GM21360 (cell line): ENCODE measurements at regions not wholly inside any gene's neighbourhood (a gene's known extent, or its start where the extent isn't known, plus 50 kb on each side); places are given as distances from the start of the nearest gene placed in this dataset.

Experiments
- ATAC-seq: cut with Tn5 transposase; IDR thresholded peaks from one replicate; pipeline ENCODE4 v1.9.1; 2021; ENCODE audit warnings: mild to moderate bottlenecking, moderate library complexity; ENCODE audit not compliant: unreplicated experiment

DNA sequence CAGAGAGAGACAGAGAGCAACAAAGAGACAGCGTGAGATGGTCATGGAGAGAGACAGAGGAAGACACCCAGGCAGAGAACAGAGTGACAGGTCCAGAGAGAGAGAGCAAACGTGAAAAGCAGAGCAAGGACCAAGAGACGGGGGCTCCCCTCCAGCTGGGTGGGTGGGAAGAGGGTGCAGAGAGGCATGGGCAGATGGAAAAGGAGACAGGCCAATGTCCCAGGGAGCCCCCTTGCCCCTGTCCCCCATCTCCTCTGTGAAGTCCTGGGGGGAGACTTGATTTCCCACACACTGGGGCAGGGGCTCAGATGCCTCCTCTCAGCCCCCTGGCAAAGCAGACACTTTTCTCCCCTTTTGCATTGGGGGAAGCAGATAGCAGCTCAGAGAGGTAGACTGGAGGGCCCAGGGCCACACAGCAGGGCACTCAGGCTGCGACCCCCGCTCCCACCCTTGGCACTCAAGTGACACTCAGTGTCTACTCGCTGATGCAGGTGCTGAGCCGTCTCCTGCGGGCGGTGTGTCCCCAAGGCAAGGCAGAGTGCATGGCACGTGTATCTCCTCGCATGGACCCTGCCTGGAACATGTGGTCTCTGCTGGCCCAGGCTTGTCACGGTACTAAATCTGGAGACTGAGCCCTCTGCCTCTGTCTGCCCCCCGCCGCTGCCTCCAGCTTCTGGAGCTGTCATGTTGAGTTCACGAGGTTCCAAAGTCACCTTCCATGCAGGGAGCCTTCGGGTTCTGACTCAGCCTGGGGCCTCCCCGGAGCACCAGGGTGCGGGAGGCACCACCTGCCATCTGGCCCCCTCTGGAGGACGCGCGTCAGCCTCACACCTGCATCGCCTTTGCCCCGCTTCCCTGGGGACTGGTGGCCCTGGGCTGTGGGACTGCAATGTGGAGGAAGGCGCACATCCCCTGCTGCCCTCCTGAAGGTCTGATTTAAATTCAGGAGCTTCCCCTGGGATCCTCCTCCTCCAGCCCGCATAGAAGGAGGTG lies 215.9 kb upstream of the GSE1 start:
- ATAC-seq: peak; percentile 69

- ATAC-seq: no peak
These were observed 215.1 kb upstream of the GSE1 start for GRCh38 chr16:85398050-85398451.

DNA sequence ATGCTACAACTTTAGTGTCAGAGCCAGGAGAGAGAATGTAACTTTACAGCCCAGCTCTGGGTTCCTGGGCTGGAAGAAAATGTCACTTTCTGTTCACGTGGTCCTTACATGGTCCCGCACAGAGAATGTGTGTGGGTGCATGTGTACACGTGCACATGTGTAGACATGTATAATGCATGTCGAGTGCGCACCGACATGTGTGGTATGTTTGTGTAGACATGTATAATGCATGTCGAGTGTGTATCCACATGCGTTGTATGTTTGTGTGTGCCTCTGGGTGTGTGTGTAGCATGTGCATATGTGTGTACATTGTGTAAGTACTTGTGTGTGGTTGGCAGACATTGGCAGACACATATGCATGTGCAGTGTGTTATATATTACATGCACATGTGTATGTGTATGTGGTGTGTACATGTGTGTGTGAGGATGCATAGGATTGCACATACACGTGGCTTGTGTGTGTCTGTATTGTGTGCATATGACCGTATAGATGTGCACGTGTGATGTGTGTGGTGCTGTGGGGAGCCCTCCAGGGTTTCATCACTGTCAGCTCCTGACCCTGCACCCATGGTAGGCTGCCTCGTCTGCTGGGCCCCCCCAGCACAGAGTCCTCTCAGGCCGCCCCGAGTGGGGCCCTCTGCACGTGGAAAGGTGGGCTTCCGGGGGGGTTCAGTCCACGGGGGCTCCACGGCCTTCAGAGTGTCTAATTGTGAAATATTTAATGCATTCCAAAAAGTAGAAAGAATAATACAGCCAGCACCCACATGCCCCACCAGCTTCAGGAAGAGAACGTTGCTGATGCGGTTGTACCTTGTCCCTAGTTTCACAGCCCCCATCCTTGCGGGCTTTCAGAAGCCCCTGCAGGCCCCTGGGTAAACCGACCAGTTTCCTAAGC lies 214.2 kb upstream of the GSE1 start:
- no peak for ATAC-seq

- no peak for ATAC-seq
These were observed 213.4 kb upstream of the GSE1 start for GRCh38 chr16:85399583-85400284.

DNA sequence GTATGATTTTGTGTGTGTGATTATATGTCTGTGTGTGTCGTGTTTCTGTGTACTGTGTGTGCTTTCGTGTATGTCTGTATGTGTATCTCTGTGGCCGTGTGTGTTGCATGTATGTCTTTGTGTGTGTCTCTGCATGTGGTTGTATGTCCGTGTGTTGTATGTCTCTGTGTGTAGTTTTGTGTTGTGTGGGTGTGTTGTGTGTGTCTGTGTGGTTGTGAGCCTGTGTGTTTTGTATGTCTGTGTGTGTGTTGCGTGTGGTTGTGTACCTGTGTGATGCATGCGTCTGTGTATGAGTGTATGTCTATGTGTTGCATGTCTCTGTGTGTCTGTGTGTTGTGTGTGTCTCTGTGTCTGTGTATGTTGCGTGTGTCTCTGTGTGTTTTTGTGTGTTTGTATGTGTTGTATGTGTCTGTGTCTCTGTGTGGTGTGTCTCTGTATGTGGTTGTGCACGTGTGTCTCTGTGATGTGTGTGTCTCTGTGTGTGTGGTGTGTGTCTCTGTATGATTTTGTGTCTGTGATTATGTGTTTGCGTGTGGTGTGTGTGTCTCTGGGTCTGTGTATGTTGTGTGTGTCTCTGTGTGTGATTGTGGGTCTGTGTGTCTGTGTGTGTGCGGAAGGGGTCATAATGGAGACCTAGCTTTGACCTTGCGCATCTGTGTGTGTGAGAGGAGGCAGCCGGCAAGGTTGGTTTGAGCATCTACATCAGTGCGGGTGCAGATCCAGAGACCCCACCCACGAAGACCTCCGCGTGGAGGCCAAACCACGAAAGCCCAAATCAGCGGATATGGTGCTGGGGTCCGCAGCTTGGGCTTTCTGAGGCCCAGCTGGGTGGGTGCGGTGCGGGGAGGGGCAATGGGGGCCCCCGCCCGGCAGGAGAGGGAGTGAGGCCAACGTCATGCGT lies 212.6 kb upstream of the GSE1 start:
- no peak for ATAC-seq

DNA sequence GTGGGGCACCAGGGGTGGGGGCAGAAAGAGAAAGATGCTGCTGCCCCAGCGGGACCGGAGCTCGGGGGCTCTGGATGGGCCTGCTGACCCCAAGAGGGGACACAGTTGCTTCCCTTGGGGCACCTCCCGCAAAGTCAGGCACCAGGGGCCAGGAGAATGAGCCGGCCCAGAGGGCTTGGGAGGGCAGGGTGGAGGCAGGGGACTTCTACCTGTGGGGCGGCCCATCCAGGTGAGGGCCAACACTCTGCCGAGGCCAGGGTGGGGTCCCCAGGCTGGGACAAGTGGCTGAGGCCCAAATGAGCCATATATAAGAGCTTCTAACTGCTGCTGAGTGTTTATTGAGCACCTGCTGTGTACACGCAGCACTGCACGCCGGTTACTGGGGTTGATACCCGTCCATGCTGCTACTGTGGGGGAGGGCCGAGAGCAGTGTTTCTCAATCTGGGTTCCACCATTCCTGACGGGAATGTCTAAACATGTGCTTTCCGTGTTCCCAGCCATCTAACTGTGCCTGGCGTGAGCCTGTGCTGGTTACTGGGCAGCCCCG lies 211.7 kb upstream of the GSE1 start:
- ATAC-seq: no peak

GRCh38 chr16:85401917-85402766 lies 211.0 kb upstream of the GSE1 start:
- no peak for ATAC-seq

- ATAC-seq: no peak
These were observed 210.0 kb upstream of the GSE1 start for GRCh38 chr16:85402910-85403692.

GRCh38 chr16:85403693-85404092 lies 209.4 kb upstream of the GSE1 start:
- no peak for ATAC-seq

GRCh38 chr16:85412911-85413520 lies 200.1 kb upstream of the GSE1 start:
- ATAC-seq: no peak

DNA sequence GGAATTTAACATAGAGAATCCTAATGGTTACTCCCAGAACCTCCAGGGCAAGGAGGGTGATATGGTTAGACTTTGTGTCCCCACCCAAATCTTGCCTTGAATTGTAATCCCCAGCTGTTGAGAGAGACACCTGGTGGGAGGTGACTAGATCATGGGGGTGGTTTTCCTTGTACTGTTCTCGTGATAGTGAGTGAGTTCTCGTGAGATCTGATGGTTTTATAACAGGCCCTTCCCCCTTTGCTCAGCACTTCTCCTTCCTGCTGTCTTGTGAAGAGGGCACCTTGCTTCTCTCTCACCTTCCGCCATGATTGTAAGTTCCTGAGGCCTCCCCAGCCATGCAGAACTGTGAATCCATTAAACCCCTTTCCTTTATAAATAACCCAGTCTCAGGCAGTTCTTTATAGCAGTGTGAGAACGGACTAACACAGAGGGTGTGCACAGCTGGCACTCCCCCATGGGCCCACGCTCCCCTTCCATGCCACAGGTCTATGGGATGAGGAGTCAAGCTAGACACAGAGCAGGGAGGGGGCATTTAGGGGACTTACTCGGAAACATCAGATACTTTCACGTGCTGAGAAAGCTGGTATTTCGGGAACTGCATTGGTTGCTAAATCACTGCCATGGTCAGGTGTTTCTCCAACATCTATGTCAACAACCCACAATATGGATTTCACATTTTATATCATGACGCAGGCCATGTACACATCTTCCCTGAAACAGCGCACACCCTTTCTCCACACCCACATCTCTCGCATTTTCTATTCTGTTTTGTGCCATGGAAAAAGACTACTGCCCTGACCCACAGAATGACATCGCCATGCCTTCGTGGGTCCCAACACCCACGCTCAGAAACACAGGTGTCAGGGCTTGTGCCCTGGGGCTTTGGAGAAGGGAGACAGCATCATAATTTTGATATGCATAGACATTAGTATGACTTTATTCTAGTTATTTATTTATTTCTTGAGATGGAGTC lies 199.1 kb upstream of the GSE1 start:
- no peak for ATAC-seq

- ATAC-seq: no peak
These were observed 197.7 kb upstream of the GSE1 start for GRCh38 chr16:85415196-85416090.

- no peak for ATAC-seq
These were observed 196.7 kb upstream of the GSE1 start for GRCh38 chr16:85416228-85417109.

DNA sequence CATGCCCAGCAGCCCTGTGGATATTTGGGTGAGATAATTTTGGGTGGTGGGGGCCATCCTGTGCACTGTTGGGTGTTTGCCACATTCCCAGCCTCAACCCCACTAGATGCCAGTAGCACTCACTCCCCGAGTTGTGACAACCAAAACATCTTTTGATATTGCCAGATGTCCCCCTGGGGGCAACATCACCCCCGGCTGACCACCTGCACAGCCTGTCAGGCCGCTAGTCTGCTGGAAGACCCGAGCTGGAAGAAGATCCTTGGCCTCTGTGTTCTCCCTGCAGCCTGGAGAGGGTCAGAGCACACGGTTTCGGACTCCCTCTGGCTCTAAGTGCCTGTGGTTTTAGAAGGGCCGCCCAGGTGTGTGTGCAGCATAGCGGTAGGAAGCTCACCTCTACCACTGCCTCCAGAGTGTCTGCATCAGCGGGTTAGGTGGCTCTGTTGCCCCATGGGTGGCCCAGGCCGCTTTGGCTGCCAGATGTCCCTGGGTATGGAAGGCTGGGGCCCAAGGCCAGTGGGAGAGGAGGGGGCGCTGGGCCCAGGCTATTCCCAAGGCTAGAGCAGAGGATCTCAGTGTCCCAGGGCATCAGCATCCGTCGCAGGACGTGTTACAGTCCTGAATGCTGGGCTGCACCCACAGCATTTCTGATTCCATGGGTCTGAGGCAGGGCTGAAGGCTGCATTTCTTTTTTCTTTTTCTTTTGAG lies 195.8 kb upstream of the GSE1 start:
- ATAC-seq: no peak
